ENCODE measurements at regions not wholly inside any gene's neighbourhood (a gene's known extent, or its start where the extent isn't known, plus 50 kb on each side); places are given as distances from the start of the nearest gene placed in this dataset.

DNA sequence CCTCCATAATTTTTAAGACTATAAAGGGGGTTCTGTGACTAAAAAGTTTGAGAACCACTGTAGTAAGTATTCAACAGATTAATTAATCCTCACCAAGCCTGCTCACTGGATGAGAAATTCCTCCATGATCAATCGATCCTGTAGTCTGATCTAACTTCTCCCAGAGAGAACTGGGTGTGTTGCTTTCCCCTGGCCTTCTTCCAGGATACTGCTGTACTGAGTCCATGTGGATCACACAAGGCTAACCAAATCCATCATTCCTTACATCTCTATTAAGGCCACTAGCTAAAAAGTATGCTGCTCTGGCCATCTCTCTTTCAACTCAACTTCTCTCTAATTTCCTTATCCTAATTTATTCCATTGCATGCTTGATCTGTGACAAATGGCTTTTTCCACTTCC lies 280.2 kb upstream of the PCSK5 start:
- DNase-seq, result no peak

DNA sequence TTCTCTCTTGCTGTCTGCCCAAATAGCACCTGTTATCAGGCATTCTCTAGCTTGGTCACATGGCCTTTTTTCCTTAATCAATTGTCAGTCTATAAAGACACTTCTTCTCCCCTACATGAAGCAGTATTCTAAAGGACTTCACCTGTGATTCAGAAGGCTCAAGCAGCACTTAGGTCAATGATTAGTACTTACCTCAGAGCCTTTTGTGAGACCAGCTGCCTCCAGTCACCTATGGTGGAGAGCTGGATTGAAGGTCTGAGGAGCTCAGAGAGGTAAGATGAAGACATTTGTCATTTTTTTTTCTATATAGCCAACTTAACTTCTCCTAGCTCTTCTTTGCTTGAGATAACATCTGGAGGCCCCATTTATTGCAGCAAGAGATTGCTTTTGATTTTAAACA lies 278.3 kb upstream of the PCSK5 start:
- DNase-seq, result no peak

DNA sequence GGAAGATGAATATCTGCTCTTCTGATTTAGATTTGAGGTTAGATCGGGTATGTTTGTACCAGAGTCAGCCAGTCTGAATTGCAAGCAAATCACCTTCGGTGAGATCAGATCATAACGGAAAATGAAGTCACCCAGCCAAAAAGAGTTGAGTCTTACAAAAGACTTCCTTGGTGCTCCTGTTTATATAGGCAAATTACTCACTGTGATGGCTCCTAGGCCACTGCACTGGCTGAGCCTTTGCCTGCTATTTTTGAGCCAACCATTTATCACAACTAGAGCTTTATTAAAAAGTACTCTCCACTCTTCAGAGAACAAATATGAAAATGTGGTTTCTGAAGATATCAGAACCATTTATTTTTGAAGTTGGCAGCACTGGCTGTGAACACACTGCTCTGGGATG lies 277.7 kb upstream of the PCSK5 start:
- no peak for DNase-seq

DNA sequence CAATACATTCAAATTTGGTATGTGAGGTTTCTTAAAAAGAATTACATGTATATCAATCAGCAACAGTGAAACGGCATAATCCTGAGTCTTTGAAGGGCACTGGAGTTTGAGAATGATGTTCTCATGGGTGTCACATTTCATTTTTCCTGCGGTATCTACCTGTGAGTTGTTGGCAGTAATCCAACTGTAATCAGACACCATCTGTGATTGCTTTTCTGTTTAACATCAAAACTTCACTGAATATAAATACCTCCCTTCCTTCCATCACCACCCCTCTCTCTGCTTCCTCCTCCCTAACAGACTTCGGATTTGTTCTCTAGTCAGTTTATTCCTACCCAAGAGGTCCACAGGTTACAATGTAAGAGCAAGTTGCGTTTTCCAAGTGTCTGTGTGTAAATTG lies 275.2 kb upstream of the PCSK5 start:
- DNase-seq, result no peak

DNA sequence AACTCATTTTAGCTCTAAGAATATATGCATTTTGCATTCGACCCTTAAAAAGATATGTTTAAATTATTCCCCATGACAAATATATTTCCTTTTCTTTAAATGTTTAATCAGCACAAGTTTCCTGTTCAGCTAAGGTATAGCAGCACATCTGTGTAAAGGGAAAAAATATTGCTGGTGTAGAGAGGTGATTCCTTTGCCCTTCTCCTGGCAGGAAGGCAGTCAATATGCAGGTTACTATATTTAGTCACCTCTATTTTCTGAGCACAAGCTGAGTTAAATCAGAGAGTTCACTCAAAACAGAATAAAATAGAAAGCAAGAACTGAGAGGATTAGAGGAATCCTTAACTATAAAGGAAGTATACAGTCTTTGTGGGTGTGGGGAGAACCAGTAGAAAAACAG lies 274.4 kb upstream of the PCSK5 start:
- DNase-seq, result no peak

DNA sequence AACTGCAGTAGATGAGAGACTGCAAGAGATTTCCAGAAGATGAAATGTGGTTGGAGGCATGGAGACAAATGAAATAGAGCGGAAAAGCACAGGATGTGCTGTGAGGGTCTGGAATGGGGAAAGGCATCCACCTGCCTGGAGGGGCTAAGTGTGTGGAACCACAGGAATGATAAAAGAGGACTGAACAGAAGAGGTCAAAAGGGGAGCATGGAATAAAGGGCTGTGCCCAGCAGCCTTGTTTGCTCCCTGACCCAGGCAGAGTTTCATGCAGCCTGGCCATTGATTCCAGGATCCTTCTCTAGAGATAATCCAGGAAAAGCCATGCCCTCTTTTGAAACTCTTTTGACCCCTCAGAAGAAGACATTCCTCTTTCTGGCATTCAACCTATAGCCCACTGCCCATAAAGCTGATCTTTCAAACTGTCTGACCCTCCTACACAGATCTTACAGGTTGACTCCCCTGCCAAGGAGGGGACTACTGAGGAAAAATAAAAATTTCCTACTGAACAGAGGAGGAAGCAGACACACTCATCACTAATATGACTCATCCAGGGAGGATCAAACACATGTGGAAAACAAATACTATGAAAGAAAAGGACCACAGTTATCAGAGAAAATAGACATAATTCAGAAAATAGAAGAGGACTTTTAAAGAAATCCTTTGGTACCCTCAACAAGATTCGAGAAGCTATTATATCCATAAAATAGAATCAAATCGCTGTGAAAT lies 273.5 kb upstream of the PCSK5 start:
- no peak for DNase-seq

DNA sequence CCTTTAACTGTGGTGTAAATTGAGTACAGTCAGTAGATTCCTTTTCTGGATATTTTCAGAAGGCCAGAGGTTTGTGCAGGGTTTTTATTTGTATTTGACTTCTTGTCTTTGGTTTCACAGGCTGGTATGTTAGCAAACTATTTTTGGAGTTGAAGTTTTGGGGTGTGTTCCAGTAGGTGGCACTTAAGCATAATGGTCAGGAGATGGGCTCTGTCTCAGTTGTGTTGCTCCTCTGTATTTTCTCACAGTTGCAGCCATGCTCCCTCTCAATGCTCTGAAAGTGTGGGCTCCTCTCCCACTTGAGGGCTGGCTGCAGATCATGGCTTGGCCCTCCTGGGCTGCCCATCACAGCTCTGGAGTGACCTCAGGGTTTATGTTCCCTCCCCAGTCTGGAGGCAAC lies 267.0 kb upstream of the PCSK5 start:
- DNase-seq, result no peak

DNA sequence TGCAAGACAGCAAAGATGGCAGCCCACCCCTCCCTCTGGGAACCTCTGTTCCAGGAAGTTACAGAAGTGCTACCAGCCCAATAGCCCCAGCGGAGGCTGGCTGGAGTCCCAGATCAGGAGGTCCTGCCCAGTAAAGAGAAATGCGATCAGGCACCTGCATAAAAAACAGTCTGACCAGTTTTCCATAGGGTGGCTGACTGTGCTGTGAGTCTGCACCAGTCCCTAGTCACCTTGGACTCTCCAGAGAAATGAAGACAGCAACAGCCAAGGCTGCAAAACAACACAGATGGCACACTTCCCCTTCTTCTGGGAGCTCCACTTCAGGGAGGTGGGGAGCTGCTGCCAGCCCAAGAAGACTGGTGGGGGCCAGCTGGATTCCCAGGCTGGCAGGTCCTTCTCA lies 265.5 kb upstream of the PCSK5 start:
- DNase-seq, result no peak

DNA sequence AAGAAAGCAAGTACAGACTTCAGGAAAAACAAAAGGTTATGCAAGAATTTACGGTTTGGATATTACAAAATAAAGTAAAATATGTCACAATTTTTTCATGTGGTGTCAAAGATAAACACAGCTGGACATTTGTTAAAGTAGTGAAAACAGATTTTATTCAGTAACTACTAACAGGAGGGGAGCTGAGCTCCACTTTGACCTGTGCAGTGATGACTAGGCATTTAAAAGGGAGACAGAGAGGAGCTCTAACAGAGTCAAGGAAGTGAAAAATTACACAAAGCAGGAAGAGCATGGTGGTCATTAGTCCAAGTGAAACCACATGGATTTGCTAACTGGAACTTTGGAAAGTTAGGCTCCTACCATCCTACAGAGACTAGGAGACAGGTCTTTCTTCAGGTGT lies 263.6 kb upstream of the PCSK5 start:
- DNase-seq, result no peak

DNA sequence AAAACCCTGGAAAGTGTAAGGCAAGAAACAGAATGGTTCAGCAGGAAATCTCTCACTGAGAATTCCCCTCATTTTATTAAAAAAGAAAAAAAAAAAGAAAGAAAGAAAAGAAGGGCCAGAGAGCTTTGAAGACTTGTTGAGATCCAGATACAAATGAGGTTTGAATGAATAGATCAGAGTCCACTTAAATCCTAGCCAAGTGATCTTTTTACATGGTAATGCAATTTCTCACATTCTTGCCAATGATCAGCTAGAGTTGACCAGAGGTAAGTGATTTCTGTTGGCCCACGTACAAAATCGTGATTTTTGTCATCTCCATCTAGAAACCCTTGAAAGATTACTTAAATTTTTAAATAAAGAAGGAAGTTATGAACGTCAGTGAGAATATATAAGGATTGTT lies 261.5 kb upstream of the PCSK5 start:
- no peak for DNase-seq

DNA sequence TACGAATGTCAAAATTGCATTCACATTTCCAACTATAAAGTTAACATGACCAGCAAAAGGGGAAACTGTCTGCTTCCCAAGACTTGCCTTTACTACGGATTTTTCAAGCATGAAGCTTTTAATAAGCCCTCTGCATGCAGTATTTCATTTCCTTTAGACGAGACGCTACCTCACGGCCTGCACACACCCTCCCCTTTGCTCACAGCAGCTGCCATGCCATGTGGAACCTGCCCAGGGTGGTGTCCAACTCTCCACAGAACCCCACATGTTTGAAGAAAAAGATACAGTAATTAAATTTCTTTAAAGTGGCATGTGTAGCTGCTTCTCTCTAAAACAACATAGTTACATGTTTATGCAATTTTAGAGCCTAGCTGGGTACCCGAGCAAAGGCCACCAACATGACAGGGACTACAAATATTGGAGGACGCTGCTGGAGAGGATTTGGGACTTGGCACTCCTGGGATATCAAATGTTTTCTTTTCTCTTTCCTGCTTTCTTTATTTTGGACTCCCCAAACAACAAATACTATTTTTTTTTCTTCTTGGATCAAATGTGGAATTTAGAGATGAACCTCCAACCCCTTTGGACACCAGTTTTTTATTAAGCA lies 256.9 kb upstream of the PCSK5 start:
- no peak for DNase-seq

DNA sequence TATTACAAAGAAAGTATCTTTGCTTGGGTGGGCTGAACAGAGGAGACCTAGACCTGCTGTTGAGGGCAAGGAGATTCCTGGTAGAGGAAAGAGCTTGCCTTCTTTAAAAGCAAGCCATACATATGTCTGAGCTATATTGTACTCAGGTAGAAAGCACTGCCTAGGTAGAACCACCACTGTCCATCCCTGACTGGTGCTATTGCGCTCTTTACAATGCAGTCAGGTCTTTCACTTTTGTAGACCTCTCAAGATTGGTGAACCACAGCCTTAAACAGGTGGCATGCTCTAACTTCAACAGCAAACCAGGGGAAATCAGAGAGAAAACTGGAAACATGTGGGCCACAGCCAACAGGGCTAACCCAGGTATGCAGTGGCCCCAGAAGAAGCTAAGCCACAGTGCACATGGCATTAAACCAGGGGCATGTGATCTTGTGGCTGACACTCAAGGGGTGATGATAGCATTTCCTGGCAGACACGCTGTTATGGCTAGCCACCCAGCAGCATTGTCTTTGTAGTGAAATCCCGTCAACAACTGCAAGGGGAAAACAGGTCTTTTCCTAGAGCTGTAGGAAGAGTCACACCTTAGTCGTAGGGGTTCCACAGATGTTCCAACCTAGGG lies 253.9 kb upstream of the PCSK5 start:
- no peak for DNase-seq

DNA sequence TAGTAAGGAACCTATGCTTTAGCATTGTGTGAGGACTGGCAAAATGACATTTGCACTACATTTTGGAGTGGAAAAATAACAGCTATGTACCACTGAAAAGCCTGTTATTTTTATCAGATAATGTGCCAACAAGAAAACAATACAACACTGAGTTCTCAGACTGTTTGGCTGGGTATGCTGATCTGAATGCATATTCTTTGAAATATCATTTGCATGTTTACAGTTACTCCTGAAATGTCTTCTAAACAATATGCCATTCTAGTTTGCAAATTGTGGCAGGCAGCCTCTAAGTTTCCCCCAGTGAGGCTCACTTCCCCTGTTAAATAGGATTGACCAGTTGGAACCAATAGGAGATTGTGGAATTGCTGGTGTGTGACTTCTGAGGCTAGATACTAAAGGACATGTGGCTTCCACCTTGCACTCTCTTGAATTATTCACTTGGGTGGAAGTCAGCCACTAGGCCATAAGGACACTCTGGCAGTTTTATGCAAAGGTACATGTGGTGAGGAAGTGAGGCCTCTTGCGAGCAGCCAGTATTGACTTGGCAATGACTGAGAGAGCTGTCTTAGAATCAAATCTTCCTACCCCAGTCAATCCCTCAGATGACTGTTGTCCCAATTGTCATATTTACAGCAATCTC lies 250.4 kb upstream of the PCSK5 start:
- no peak for DNase-seq

DNA sequence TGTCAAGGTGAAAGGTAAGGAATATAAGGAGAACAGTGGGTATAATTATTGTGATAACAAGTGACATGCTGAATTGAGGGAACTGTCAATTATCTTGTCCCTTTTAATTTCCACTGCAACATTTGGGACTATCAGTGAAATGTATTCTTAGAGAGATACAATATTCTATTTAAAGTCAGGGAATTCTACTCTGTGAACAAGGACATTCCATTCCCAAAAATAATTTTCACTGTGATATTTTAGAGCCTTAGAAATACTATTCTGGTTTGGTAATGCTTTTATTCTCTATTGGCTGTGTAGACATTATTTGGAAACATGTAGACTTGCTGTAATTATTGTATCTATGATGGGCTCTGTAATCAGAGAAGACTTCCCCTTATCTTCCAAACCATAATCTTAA lies 248.0 kb upstream of the PCSK5 start:
- DNase-seq, result no peak

DNA sequence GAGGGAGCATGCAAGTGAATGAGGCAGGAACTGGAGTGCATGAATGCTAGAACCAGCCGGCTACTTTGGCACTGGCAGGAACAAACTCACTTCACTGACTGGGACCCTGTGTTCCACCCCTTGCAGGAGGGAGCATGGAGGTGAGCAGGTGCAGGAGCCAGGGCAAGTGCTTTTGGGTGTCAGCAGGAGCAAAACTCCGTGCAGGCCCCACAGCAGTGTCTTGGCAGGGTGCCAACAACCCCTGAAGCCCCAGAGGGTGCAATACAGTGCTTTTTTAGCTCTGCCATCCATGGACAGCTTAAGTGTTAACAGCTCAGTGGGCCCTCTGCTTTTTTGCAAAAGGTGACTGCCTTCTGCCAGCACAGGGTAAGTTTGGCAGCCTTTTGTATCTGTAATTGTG lies 245.8 kb upstream of the PCSK5 start:
- DNase-seq, result no peak

DNA sequence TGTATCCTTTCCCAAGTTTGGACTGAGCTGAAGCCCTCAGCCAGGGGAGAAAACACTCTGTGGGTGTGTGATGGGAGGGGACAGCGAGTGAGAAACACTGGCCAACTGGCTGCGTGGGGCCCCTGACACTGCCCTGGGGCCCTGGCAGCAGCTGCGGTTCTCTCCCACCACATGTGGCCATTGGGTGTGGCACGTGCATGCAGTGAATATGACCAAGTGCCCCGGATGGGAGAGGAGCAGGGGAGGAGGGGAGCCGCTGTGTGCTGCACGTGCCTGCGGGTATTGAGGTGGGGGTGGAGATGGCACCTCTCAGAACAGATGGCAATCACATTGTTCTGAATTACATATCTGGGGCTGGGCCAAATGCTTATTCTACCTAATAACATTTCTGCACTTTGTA lies 242.4 kb upstream of the PCSK5 start:
- no peak for DNase-seq

DNA sequence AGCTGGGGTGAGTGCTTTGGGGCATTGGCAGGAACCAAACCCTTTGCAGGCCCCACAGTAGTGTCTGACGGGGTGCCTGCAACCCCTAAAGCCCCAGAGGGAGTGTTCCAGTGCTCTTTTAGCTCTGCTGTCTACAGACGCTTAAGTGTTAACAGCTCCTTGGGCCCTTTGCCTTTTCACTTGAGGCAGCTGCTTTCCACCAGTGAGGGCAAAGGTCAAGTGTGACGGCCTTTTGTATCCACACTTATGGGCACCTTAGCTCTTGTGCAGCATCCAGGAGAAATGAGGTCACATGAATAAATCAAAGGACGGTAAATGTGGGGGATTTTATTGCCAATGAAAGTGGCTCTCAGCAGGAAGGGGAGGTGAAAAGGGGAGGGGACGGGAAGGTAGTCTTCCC lies 241.4 kb upstream of the PCSK5 start:
- no peak for DNase-seq

DNA sequence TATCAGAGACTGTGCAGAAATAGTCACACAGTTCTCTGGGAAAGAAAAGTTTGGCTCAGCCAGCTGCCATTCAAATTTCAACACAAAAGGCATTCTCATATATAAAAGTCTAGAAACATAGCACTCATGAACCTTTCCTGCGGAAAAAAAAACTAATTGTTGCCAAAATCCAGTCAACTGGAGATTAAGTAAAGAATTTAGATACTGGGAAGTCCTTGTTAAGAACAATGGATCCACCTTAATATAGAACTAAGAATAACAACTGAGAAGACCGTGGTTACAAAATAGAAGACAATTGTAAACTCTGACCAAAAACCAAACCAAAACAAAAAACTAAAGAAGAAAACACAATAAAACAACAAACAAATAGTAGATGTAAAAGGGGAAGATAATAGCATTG lies 238.8 kb upstream of the PCSK5 start:
- no peak for DNase-seq

DNA sequence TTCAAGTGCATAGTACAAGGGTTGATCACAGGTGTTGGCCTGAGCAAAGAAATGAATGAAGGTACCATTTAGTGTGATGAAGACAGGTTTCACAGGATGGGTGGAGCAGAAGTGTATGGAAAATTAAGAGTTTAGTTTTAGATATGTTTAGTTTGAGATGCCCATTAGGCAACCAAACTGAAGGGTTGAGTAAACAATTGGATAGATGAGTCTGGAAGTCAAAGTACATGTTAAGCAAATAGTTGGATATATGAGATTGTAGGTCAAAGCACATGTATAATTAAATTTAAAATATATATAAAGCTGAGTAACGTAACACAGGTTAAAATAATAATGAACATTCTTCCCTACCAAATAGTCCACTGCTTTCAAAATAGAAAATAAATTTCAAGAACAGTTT lies 237.1 kb upstream of the PCSK5 start:
- no peak for DNase-seq

DNA sequence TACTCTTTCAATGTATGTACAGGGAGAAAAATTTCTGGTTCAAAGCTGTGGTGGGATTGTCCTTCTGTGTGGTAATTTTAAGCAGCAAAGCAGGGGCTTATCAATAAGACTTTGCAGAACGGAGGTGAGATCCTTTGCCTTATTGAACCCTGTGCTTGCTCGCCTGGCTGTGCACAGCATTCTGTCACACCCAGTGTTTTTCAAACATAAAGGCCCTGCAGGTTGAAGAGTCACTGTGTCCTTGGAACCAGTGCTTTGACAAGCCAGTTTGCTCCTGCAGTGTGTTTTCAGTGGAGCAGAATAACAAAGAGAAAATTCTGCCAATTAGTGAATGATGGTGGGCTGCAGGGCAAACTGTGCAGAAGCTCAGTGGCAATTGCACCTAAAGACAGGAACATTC lies 236.7 kb upstream of the PCSK5 start:
- no peak for DNase-seq

DNA sequence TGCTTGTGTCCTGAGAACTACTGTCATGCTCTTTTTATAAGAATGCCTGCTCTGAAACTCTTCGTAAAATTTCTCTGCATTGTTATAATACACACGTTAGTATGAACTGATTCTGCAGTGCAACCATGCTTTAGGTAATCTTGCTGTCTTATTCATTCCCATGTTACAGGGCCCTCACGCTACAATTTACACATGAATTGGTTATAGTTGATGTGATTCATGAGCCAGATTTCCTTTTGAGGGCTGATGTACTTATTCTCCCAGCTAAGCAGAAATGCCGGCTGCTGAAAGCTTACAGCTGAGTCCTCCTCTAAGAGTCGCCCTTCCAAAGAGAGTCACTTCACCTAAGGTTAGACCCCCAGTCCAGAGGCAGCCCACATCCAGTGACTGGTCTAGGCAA lies 233.5 kb upstream of the PCSK5 start:
- no peak for DNase-seq

DNA sequence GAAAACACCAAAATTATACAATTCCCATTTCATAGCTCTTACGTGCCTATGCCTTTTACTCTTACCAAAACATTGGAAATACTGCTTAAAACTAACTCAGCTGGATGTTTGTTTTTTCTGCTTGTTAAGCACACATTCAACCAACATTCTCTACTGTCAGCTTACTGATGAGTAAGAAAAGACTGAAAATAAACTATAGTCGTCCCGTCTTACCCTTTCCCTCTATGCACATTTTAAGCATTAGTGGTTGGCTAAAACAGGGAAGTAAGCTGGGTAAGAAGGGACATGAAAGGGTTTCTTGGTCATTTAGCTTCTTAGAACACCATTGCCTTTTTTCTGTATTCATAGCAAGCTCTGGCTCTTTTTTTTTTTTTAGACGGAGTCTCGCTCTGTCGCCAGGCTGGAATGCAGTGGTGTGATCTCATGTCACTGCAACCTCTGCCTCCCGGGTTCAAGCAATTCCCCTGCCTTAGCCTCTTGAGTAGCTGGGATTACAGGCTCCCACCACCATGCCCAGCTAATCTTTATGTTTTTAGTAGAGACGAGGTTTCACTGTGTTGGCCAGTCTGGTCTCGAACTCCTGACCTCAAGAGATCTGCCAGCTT lies 232.1 kb upstream of the PCSK5 start:
- no peak for DNase-seq

DNA sequence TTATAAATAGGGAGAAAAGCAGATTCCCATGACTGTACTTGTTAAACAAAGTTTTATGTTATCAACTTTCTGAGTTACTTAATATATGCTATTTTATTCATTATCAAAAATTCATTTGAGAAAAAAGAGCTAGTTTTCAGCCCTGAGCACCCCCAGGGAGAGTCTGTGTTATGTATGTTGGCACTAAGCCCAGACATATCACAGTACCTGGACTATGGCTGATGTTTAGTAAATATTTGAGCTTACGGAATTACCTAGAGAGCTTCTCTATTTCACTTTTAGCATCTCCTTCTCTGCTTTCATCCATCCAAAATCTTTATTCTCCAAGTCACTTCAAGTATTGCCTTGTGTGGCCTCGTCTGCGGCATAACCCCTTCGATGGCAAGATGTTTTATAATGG lies 225.9 kb upstream of the PCSK5 start:
- DNase-seq, result no peak

All from hypothalamus (tissue), 51 donors.